ENCODE measurements at regions not wholly inside any gene's neighbourhood (a gene's known extent, or its start where the extent isn't known, plus 50 kb on each side); places are given as distances from the start of the nearest gene placed in this dataset.

- TF ChIP-seq CTCF (IDR thresholded peaks at IDR 0.05; ENCODE audit: low read depth, low read length, missing input control) (no peak), REST (IDR thresholded peaks at IDR 0.05) (no peak), SP1 (IDR thresholded peaks at IDR 0.05) (no peak), RAD21 (IDR thresholded peaks at IDR 0.05) (no peak)
Observed at GRCh38 chr3:189494632-189495031, 136.6 kb upstream of the TP63 start.

Measured in liver (tissue), 3 donors.